Breast epithelium (tissue), 3 donors: ENCODE measurements at regions not wholly inside any gene's neighbourhood (a gene's known extent, or its start where the extent isn't known, plus 50 kb on each side); places are given as distances from the start of the nearest gene placed in this dataset.

Experiments used
- POLR2A ChIP-seq: fragments of 450-650 bp; IDR thresholded peaks from one replicate; pipeline ENCODE4 v1.6.1; 2016; ENCODE audit warnings: antibody characterized with exemption, mild to moderate bottlenecking, moderate library complexity
- POLR2AphosphoS5 ChIP-seq, 3 donors: sonication (generic); formaldehyde crosslinking; IDR thresholded peaks; one replicate each; pipeline ENCODE4 v1.6.1; 2017; ENCODE audit warnings: antibody characterized with exemption in 3 of 3
- TF ChIP-seq, protein P1 (sequence below), 3 donors: fragments of 450-650 bp; IDR thresholded peaks; one replicate each; pipeline ENCODE4 v1.5.1; 2016 to 2017; ENCODE audit warnings: antibody characterized with exemption in 3 of 3, mild to moderate bottlenecking in 3 of 3, moderate library complexity in 3 of 3

GRCh38 chr18:68299906-68300305 lies 415.0 kb downstream of the TMX3 start:
- TF ChIP-seq, protein P1, sequence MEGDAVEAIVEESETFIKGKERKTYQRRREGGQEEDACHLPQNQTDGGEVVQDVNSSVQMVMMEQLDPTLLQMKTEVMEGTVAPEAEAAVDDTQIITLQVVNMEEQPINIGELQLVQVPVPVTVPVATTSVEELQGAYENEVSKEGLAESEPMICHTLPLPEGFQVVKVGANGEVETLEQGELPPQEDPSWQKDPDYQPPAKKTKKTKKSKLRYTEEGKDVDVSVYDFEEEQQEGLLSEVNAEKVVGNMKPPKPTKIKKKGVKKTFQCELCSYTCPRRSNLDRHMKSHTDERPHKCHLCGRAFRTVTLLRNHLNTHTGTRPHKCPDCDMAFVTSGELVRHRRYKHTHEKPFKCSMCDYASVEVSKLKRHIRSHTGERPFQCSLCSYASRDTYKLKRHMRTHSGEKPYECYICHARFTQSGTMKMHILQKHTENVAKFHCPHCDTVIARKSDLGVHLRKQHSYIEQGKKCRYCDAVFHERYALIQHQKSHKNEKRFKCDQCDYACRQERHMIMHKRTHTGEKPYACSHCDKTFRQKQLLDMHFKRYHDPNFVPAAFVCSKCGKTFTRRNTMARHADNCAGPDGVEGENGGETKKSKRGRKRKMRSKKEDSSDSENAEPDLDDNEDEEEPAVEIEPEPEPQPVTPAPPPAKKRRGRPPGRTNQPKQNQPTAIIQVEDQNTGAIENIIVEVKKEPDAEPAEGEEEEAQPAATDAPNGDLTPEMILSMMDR (IDR thresholded peaks at IDR 0.05), result no peak
- no peak for TF ChIP-seq POLR2AphosphoS5 (IDR thresholded peaks at IDR 0.05)
- TF ChIP-seq POLR2A, result no peak
